ENCODE measurements at regions not wholly inside any gene's neighbourhood (a gene's known extent, or its start where the extent isn't known, plus 50 kb on each side); places are given as distances from the start of the nearest gene placed in this dataset.

GRCh38 chr1:229093609-229094336 lies 177.1 kb upstream of the RAB4A start:
- no peak for DNase-seq (ENCODE audit: low read depth)

GRCh38 chr1:229094476-229095311 lies 176.2 kb upstream of the RAB4A start:
- DNase-seq (ENCODE audit: low read depth) = no peak

GRCh38 chr1:229095325-229095724 lies 175.6 kb upstream of the RAB4A start:
- no peak for DNase-seq (ENCODE audit: low read depth)

GRCh38 chr1:229097356-229097755 lies 173.6 kb upstream of the RAB4A start:
- no peak for DNase-seq (ENCODE audit: low read depth)

GRCh38 chr1:229098361-229098760 lies 172.6 kb upstream of the RAB4A start:
- DNase-seq (ENCODE audit: low read depth) = no peak

- no peak for DNase-seq (ENCODE audit: low read depth)
Measured at GRCh38 chr1:229098903-229099578, 171.9 kb upstream of the RAB4A start.

GRCh38 chr1:229101011-229101871 lies 169.7 kb upstream of the RAB4A start:
- DNase-seq (ENCODE audit: low read depth) = no peak

GRCh38 chr1:229102741-229103391 lies 168.0 kb upstream of the RAB4A start:
- no peak for DNase-seq (ENCODE audit: low read depth)

GRCh38 chr1:229104654-229105053 lies 166.3 kb upstream of the RAB4A start:
- no peak for DNase-seq (ENCODE audit: low read depth)

- DNase-seq (ENCODE audit: low read depth) = no peak
Measured at GRCh38 chr1:229105109-229105508, 165.8 kb upstream of the RAB4A start.

GRCh38 chr1:229105822-229106525 lies 164.9 kb upstream of the RAB4A start:
- DNase-seq (ENCODE audit: low read depth) = no peak

GRCh38 chr1:229106526-229107125 lies 164.3 kb upstream of the RAB4A start:
- DNase-seq (ENCODE audit: low read depth) = no peak

- DNase-seq (ENCODE audit: low read depth) = no peak
Measured at GRCh38 chr1:229107304-229107815, 163.6 kb upstream of the RAB4A start.

- no peak for DNase-seq (ENCODE audit: low read depth)
Measured at GRCh38 chr1:229107972-229108371, 162.9 kb upstream of the RAB4A start.

GRCh38 chr1:229108598-229109201 lies 162.2 kb upstream of the RAB4A start:
- DNase-seq (ENCODE audit: low read depth) = no peak

- DNase-seq (ENCODE audit: low read depth) = no peak
Measured at GRCh38 chr1:229109320-229109761, 161.6 kb upstream of the RAB4A start.

- no peak for DNase-seq (ENCODE audit: low read depth)
Measured at GRCh38 chr1:229110986-229111385, 159.9 kb upstream of the RAB4A start.

- no peak for DNase-seq (ENCODE audit: low read depth)
Measured at GRCh38 chr1:229111703-229112319, 159.1 kb upstream of the RAB4A start.
